ENCODE measurements at regions not wholly inside any gene's neighbourhood (a gene's known extent, or its start where the extent isn't known, plus 50 kb on each side); places are given as distances from the start of the nearest gene placed in this dataset.

DNA sequence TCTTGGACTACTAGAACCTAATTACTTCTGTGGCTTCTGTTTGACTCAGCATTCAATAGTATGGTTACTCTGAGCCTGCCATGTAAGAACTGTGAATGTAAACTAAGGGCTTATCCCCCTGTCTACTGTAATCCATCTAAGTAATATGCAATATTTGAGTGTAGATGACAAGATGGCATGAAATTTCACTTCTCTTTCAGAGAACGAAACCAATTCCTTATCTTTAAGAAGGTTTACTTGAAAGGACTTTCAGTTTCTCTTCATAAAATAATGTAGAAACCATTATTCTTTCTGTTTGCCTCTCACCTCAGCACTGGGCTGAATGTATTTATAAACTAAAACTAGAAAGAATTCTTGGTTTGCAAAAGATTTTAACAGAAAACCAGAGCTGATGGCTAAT is 60.4 kb upstream of the ARID2 start:
- no peak overlapping the region for H3K9ac ChIP-seq (ENCODE audit: insufficient read depth in 1 of 2, low read length in 2 of 2)
- H3K9me3 ChIP-seq (ENCODE audit: control insufficient read depth in 4 of 4, insufficient read depth in 3 of 4, low read length in 3 of 4) = no peaks in the 10 kb centered on the region
- WGBS, 2 donors = 3 to 8% methylated on average over 1 of the region's 1 CpG
- DNase-seq (no peak), ATAC-seq (ENCODE audit: insufficient read depth, low FRiP score) (no peak)
- H3K27me3 ChIP-seq (ENCODE audit: control insufficient read depth in 3 of 3, insufficient read depth in 3 of 3, low read length in 2 of 3) = no peaks in the 10 kb centered on the region
- TF ChIP-seq, protein P1, sequence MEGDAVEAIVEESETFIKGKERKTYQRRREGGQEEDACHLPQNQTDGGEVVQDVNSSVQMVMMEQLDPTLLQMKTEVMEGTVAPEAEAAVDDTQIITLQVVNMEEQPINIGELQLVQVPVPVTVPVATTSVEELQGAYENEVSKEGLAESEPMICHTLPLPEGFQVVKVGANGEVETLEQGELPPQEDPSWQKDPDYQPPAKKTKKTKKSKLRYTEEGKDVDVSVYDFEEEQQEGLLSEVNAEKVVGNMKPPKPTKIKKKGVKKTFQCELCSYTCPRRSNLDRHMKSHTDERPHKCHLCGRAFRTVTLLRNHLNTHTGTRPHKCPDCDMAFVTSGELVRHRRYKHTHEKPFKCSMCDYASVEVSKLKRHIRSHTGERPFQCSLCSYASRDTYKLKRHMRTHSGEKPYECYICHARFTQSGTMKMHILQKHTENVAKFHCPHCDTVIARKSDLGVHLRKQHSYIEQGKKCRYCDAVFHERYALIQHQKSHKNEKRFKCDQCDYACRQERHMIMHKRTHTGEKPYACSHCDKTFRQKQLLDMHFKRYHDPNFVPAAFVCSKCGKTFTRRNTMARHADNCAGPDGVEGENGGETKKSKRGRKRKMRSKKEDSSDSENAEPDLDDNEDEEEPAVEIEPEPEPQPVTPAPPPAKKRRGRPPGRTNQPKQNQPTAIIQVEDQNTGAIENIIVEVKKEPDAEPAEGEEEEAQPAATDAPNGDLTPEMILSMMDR (IDR thresholded peaks at IDR 0.05; ENCODE audit: control extremely low read depth, extremely low read depth) = no peak
- no peaks in the 10 kb centered on the region for H3K36me3 ChIP-seq (ENCODE audit: control insufficient read depth in 4 of 4, insufficient read depth in 4 of 4, low read length in 4 of 4)
- peaks cover 0 to 12% (median 0%) of the 10 kb centered on the region in 5 donors for H3K4me1 ChIP-seq (ENCODE audit: control insufficient read depth in 5 of 5, insufficient read depth in 5 of 5, low read length in 5 of 5)
- no peak overlapping the region for H3K4me3 ChIP-seq
- H3K27ac ChIP-seq (ENCODE audit: low read depth in 1 of 2, low read length in 1 of 2) = no peak overlapping the region

DNA sequence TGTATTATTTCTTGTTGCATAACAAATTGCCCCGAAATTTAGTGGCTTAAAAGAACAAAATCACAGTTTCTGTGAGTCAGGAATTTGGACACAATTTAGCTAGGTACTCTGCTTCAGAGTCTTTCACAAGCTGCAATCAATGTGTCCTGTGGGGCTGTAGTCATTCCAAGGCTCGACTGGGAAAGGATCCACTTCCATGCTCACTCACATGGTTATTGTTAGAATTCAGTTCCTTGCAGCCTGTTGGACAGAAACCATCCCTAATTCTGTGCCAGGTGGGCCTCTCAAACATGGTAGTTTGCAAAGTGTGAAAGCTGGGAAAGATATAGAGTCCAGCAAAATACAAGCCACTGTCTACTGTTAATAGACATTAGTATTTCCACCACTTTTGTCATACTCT is 59.7 kb upstream of the ARID2 start:
- DNase-seq (no peak), ATAC-seq (ENCODE audit: insufficient read depth, low FRiP score) (no peak)
- Histone ChIP-seq H3K27me3 (ENCODE audit: control insufficient read depth in 3 of 3, insufficient read depth in 3 of 3, low read length in 2 of 3) (no peaks in the 10 kb centered on the region), H3K4me3 (no peak overlapping the region), H3K4me1 (ENCODE audit: control insufficient read depth in 5 of 5, insufficient read depth in 5 of 5, low read length in 5 of 5) (peaks cover 0 to 12% (median 0%) of the 10 kb centered on the region in 5 donors), H3K9ac (ENCODE audit: insufficient read depth in 1 of 2, low read length in 2 of 2) (no peak overlapping the region), H3K9me3 (ENCODE audit: control insufficient read depth in 4 of 4, insufficient read depth in 3 of 4, low read length in 3 of 4) (no peaks in the 10 kb centered on the region), H3K36me3 (ENCODE audit: control insufficient read depth in 4 of 4, insufficient read depth in 4 of 4, low read length in 4 of 4) (no peaks in the 10 kb centered on the region), H3K27ac (ENCODE audit: low read depth in 1 of 2, low read length in 1 of 2) (no peak overlapping the region)
- TF ChIP-seq, protein P1 (IDR thresholded peaks at IDR 0.05; ENCODE audit: control extremely low read depth, extremely low read depth) = no peak
- 62 to 77% methylated on average over 2 of the region's 2 CpGs for WGBS, 2 donors

DNA sequence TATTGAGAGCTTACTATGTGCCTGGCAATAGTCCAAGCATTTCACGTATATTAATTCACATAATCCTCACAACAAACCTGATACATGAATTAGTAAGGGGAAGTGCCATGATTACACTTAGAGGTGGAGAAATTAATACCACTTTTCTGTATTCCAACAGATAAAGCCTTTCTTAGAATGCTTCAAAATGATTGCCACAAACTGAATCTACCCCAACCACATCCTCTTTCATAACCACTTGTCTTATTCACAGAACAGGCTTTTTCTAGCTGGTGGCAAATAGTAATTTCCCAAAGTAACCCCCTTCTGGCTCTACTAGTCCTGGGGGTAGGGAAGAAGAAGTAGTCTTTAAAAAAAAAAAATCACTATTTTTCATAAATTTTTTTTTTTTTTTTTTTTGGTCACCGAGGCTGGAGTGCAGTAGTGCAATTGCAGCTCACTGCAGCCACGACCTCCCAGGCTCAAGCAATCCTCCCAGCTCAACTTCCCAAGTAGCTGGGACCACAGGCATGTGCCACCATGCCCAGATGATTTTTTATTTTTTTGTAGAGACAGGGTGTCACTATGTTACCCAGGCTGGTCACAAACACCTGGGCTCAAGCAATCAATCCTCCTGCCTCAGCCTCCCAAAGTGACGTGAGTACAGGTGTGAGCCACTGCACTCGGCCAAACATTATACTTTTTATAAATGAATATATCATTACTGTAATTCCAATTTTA is 59.0 kb upstream of the ARID2 start:
- H3K9me3 ChIP-seq (ENCODE audit: control insufficient read depth in 4 of 4, insufficient read depth in 3 of 4, low read length in 3 of 4) = no peaks in the 10 kb centered on the region
- WGBS, 2 donors = 50 to 75% methylated on average over 5 of the region's 5 CpGs
- H3K27me3 ChIP-seq (ENCODE audit: control insufficient read depth in 3 of 3, insufficient read depth in 3 of 3, low read length in 2 of 3) = no peaks in the 10 kb centered on the region
- no peaks in the 10 kb centered on the region for H3K36me3 ChIP-seq (ENCODE audit: control insufficient read depth in 4 of 4, insufficient read depth in 4 of 4, low read length in 4 of 4)
- DNase-seq (no peak), ATAC-seq (ENCODE audit: insufficient read depth, low FRiP score) (no peak)
- H3K4me3 ChIP-seq = no peak overlapping the region
- peaks cover 0 to 12% (median 0%) of the 10 kb centered on the region in 5 donors for H3K4me1 ChIP-seq (ENCODE audit: control insufficient read depth in 5 of 5, insufficient read depth in 5 of 5, low read length in 5 of 5)
- TF ChIP-seq, protein P1 (IDR thresholded peaks at IDR 0.05; ENCODE audit: control extremely low read depth, extremely low read depth) = no peak
- H3K27ac ChIP-seq (ENCODE audit: low read depth in 1 of 2, low read length in 1 of 2) = peak overlapping the region in 1 of 2 donors; percentile 85
- no peak overlapping the region for H3K9ac ChIP-seq (ENCODE audit: insufficient read depth in 1 of 2, low read length in 2 of 2)

DNA sequence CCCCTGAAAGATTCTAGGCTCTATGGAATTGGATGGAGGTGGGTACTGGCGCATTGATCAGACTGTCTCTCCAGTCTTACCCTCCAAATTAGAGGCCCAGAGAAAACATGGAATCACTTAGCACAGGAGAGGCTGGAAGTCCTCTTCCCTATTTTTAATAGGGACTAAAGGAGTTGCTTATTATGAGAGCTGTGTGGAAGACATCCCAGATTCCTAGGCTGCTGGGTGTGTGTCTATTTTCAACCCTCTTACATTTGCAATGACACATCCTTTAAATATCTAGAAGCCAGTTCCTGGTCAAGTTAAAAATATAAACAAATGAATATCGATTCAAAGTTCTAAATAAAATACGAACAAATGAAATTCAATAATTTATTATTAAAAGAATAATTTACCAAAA is 58.3 kb upstream of the ARID2 start:
- Histone ChIP-seq H3K4me1 (ENCODE audit: control insufficient read depth in 5 of 5, insufficient read depth in 5 of 5, low read length in 5 of 5) (peaks cover 0 to 12% (median 0%) of the 10 kb centered on the region in 5 donors), H3K27me3 (ENCODE audit: control insufficient read depth in 3 of 3, insufficient read depth in 3 of 3, low read length in 2 of 3) (no peaks in the 10 kb centered on the region), H3K4me3 (no peak overlapping the region), H3K9me3 (ENCODE audit: control insufficient read depth in 4 of 4, insufficient read depth in 3 of 4, low read length in 3 of 4) (no peaks in the 10 kb centered on the region), H3K9ac (ENCODE audit: insufficient read depth in 1 of 2, low read length in 2 of 2) (no peak overlapping the region), H3K36me3 (ENCODE audit: control insufficient read depth in 4 of 4, insufficient read depth in 4 of 4, low read length in 4 of 4) (no peaks in the 10 kb centered on the region), H3K27ac (ENCODE audit: low read depth in 1 of 2, low read length in 1 of 2) (peak overlapping the region in 1 of 2 donors; percentile 85)
- ATAC-seq (ENCODE audit: insufficient read depth, low FRiP score) = no peak
- 82 to 94% methylated on average over 3 of the region's 3 CpGs for WGBS, 2 donors
- TF ChIP-seq, protein P1 (IDR thresholded peaks at IDR 0.05; ENCODE audit: control extremely low read depth, extremely low read depth) = no peak
- DNase-seq = no peak
